GM19438 (cell line): ENCODE measurements at regions not wholly inside any gene's neighbourhood (a gene's known extent, or its start where the extent isn't known, plus 50 kb on each side); places are given as distances from the start of the nearest gene placed in this dataset.

Source experiments
- ATAC-seq: cut with Tn5 transposase; IDR thresholded peaks from one replicate; pipeline ENCODE4 v1.9.1; 2021; ENCODE audit warnings: low read depth; ENCODE audit not compliant: unreplicated experiment

GRCh38 chr1:232452736-232453440 is 177.0 kb downstream of the SIPA1L2 start:
- no peak for ATAC-seq

DNA sequence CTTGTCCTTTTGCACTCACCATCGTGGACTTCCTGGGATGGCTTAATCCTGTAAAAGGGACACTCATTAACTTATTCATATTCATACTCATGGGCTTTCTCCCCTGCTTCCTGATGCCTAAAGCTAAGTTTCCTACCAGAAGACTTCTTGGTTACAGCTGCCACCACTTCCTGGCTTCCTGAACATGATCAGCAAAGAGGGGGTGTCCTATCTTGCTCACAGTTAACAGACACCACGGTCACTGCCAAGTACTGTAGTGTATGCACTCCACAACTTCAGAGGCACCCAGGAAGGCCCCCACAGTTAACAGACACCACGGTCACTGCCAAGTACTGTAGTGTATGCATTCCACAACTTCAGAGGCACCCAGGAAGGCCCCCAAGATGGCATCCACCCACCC is 177.8 kb downstream of the SIPA1L2 start:
- no peak for ATAC-seq

- no peak for ATAC-seq
Observed at GRCh38 chr1:232451506-232451905, 178.4 kb downstream of the SIPA1L2 start.

DNA sequence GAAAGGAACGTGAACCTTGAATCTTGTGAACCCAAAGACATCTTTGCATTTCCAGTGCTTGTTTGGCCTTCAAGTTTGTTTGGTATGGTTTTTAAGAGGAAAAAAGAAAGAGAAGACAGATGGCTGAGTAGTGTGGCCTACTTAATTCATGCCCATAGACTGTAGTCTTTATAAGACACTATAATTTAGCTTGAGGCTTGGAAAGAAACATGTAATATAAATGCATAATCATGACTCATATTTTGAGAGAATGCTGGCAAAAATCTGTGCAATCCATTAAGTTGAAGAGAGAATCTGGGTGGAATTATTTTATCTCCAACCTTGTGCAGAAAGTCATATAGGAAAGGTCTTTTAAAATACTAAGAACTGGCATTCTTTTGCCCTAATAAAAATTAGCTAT is 179.3 kb downstream of the SIPA1L2 start:
- no peak for ATAC-seq

GRCh38 chr1:232447125-232447524 is 182.8 kb downstream of the SIPA1L2 start:
- no peak for ATAC-seq

DNA sequence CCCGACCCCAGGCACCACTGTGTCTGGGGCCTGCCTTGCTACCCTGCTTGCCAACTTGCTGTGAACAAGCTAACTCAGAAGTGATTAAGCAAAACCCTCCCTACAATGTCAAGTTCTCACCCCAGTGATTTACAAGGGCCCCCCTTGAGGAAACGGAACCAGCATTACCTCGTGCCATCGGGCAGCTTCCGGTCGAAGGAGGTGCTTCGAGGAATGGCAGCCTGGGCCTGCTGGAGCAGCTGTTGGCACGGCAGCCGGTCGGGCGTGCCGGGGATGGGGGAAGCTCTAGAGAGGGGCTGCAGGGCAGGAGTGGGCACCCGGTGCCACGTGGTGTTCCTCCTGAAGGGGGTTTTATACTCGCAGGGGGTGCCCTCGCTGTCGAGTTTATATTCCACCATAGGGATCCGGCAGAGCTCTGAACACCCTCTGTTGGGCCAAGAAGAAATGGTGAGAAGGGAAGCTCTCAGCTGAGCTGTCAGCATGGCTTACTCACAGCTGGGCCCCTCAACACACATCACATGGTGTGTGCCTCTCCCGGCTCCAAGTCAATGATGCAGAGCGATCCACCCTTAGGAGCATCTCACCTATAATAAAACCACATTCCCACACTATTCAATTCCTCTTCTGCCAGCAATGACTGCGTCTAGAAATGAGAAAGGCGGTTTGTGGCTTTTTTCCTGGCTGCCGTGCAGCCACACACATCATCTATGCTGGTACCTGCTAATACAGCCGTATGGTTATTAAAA is 184.4 kb downstream of the SIPA1L2 start:
- ATAC-seq, result no peak

DNA sequence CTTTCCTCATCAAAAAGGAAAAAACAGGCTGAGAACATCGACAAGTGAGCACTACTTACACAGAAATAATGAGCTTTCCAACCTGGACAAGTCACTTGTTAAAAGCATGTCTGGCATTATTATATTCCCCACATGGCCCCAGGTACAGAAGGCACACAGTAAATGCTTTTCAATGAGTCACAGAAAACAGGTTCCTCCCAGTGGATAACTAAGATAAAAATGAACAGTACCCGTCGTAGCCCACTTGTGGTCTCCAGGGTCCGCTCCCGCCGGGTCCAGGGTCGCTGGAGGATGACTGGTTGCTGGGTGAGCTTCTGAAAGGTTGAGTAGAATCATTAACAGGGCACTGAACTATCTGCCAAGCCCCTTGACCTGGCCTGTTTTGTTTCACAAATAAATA is 186.6 kb downstream of the SIPA1L2 start:
- ATAC-seq, result no peak

DNA sequence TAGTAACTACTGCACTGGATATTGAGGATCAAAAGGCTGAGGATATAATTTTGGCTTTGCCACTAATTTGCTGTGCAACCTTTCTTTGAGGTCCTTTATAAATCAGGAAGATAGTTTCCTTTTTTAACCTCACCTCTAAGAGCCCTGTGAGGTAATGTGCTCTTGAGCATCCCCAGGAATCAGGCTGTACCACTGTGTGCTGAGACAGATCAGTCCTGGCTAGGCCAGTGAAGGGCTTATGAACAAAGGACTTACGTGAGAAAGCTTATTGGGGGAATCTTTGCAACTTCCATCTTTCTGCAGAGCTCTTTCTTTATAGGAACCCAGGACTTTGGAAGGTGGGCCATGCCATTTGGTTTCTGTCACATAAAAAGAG is 188.9 kb downstream of the SIPA1L2 start:
- no peak for ATAC-seq

DNA sequence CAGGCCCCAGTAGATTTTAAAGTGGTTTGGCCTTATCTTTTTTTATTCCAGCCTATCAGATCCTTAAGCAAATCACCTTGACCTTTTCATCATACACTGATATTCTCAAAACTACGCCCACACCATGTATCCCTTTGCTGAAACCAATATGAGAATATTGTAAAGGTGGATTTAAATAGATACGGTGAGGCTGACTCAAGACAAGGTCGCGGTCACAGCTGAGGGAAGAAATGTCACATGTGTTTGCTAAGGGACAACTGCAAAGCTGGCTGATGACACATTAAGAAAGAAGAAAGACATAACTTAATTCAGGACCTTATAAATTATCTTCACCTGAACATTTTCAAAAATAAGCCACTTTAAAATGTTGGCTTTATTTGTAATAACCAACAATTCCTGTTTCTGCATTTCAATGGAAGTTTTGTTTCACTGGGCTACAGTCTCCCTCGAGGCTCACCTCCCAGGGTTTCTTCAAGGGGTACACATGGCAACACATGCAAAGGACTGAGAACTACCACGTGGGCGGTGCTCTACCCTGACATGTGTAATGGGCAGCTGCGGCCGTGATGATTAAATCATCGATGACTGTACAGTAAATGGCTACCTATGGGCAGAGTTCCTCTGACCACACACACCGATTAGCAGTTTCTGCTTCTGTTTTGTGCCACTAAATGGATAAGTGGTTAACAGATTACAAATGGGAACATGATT is 189.5 kb downstream of the SIPA1L2 start:
- no peak for ATAC-seq

- no peak for ATAC-seq
Observed at GRCh38 chr1:232439011-232439410, 190.9 kb downstream of the SIPA1L2 start.

- no peak for ATAC-seq
Observed at GRCh38 chr1:232438476-232438875, 191.5 kb downstream of the SIPA1L2 start.

GRCh38 chr1:232437510-232437909 is 192.4 kb downstream of the SIPA1L2 start:
- ATAC-seq, result no peak

DNA sequence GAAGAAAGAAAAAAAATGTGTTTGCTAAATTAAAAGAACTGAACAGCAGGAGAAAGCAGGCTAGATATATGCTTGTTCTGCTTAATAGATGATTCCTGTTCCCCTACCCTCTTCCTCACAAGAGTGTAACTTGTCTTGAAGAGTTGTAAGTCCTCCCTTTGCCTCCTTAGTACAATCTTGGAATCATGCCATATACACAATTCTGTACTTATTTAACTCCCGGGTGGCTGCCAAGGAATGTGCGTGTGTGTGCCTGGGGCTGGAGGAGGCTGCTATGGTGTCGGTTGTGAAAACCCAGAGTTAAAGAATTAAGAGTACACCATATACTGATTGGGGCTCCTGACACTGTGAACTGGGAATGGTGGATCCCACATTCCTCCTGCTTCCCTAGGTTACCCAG is 194.2 kb downstream of the SIPA1L2 start:
- no peak for ATAC-seq

- ATAC-seq, result no peak
Observed at GRCh38 chr1:232432313-232432712, 197.6 kb downstream of the SIPA1L2 start.

DNA sequence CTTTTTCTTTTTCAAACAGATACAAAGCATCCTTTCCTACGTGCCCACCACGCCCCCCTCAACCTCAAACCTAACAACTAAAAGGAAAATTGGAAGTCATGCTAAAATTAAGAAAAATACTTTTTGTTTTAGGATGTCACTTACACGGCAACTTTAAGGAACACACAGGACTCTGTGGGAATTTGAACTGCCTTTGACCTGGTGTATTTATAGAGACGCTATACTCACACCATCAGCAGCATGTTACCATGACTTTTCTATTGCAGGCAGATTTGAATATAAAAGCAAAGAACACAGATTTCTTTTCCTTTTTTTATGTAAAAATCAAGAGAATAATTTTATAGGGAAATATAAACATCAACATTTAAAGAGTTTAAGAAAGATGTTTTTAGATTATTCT is 198.2 kb downstream of the SIPA1L2 start:
- ATAC-seq, result no peak

- no peak for ATAC-seq
Observed at GRCh38 chr1:232431326-232431725, 198.6 kb downstream of the SIPA1L2 start.

- no peak for ATAC-seq
Observed at GRCh38 chr1:232430467-232430866, 199.5 kb downstream of the SIPA1L2 start.

DNA sequence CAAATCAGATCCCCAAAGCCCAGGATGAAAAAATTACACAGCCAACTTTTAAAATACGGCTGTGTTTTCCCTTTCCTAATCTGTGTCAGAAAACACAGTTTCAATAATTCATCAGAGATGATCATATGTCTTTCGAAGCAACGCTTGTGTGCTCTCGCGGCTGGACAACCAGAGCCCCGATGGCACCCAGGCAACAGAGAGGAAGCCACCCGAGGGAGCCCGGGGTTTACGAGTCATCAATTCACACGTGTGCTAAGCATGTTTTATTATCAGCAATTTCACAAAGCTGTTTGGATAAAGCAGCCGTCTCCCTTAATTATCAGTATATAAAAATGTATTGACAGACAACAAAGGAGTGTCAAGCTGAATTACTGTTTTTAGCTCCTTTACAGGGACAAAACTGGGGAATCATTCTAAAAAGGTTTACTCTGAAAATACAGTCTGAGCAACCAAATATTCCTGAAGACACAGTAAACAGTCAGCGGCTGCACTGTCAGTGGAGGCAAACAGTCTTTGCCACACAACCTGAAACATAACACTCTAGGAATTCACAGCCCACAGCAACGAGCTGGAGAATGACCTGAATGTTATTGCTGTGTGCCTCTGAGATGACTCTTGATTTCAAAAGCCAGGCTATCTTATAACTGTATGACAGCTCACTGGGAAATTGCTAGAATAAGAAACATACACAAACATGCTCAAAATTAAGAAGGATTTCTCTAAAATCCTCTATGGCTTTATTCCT is 201.0 kb downstream of the SIPA1L2 start:
- no peak for ATAC-seq

- ATAC-seq, result no peak
Observed at GRCh38 chr1:232428036-232428645, 201.8 kb downstream of the SIPA1L2 start.

GRCh38 chr1:232426801-232427200 is 203.1 kb downstream of the SIPA1L2 start:
- no peak for ATAC-seq

- no peak for ATAC-seq
Observed at GRCh38 chr1:232425421-232425820, 204.5 kb downstream of the SIPA1L2 start.
